AG04450 (cell line): ENCODE measurements at regions not wholly inside any gene's neighbourhood (a gene's known extent, or its start where the extent isn't known, plus 50 kb on each side); places are given as distances from the start of the nearest gene placed in this dataset.

Experiments used
- CTCF ChIA-PET: fragments of 300-600, 350-600 bp; formaldehyde crosslinking; extraction: SDS; loops from one replicate; lab custom pipeline; 2022; ENCODE audit warnings: antibody characterized with exemption, inconsistent platforms; lab: Charles Lee
- POLR2A ChIA-PET: fragments of 350-600 bp; formaldehyde crosslinking; extraction: SDS; loops from one replicate; lab custom pipeline; 2021; ENCODE audit warnings: antibody characterized with exemption, inconsistent platforms; lab: Yijun Ruan, JAX
- DNase-seq: peaks from one replicate; pipeline ENCODE4 v3.0.0-alpha.2; 2011; ENCODE audit warnings: low read depth, low spot score
- H3K27ac ChIP-seq: one replicate; pipeline ENCODE4 v1.5.1; 2012; ENCODE audit warnings: low read depth, low read length, control low read depth
- H3K27me3 ChIP-seq: one replicate; pipeline ENCODE4 v1.6.0; 2012; ENCODE audit warnings: low read length; ENCODE audit not compliant: control insufficient read depth, insufficient read depth
- H3K4me3 ChIP-seq: 2 replicates; pipeline ENCODE4 v1.5.1; 2011; ENCODE audit warnings: mild to moderate bottlenecking, low read depth, low read length, control low read depth
- H3K9me3 ChIP-seq: 2 replicates; pipeline ENCODE4 v1.5.1; 2012; ENCODE audit warnings: low read length; ENCODE audit not compliant: control insufficient read depth, insufficient read depth
- CTCF ChIP-seq: IDR thresholded peaks from 2 replicates; pipeline ENCODE4 v1.5.1; 2011; ENCODE audit warnings: low read depth, low read length, control low read depth, inconsistent platforms

- H3K9me3 ChIP-seq = no peaks in the 10 kb centered on the region
- no peak for TF ChIP-seq CTCF
- H3K27ac ChIP-seq = no peak overlapping the region
- DNase-seq = no peak
- POLR2A ChIA-PET = interaction anchor here (0.5 to 5.1 kb wide), 6 partner anchors 9 to 604 kb away, joined by 3 to 47 read pairs (median 6); no protein-coding TSS in a partner anchor
- no peaks in the 10 kb centered on the region for H3K27me3 ChIP-seq
- H3K4me3 ChIP-seq = peak overlapping the region; percentile 59
- CTCF ChIA-PET = interaction anchor here (0.5 to 2.2 kb wide), 4 partner anchors 11 to 145 kb away, joined by 3 to 13 read pairs (median 5); no protein-coding TSS in a partner anchor
These were observed 174.5 kb upstream of the KLF14 start for GRCh38 chr7:130908345-130909160.

GRCh38 chr7:130909161-130909836 is 175.3 kb upstream of the KLF14 start:
- DNase-seq = no peak
- no peaks in the 10 kb centered on the region for H3K27me3 ChIP-seq
- H3K9me3 ChIP-seq = no peaks in the 10 kb centered on the region
- ChIA-PET CTCF (interaction anchor here (0.5 kb wide), 1 partner anchor 12 kb away, joined by 3 read pairs; no protein-coding TSS in a partner anchor), POLR2A (interaction anchor here (0.5 to 5.1 kb wide), 5 partner anchors 9 to 604 kb away, joined by 3 to 47 read pairs (median 7); no protein-coding TSS in a partner anchor)
- TF ChIP-seq CTCF = no peak
- peak overlapping the region; percentile 59 for H3K4me3 ChIP-seq
- peak overlapping the region; percentile 80 for H3K27ac ChIP-seq

GRCh38 chr7:130909881-130910672 is 176.1 kb upstream of the KLF14 start:
- no peak for TF ChIP-seq CTCF
- ChIA-PET CTCF (interaction anchor here (0.6 kb wide), 1 partner anchor 13 kb away, joined by 3 read pairs; no protein-coding TSS in a partner anchor), POLR2A (interaction anchor here (1.1 to 5.1 kb wide), 6 partner anchors 8 to 50 kb away, joined by 3 to 47 read pairs (median 8); no protein-coding TSS in a partner anchor)
- no peaks in the 10 kb centered on the region for H3K9me3 ChIP-seq
- peak overlapping the region; percentile 59 for H3K4me3 ChIP-seq
- no peaks in the 10 kb centered on the region for H3K27me3 ChIP-seq
- H3K27ac ChIP-seq = peak overlapping the region; percentile 80
- DNase-seq = no peak

- no peak for TF ChIP-seq CTCF
- Histone ChIP-seq H3K4me3 (peak overlapping the region; percentile 59), H3K9me3 (no peaks in the 10 kb centered on the region), H3K27me3 (no peaks in the 10 kb centered on the region), H3K27ac (peak overlapping the region; percentile 97)
- no peak for DNase-seq
- ChIA-PET CTCF (interaction anchor here (0.5 to 3.0 kb wide), 4 partner anchors 15 to 129 kb away, joined by 3 to 29 read pairs (median 6); no protein-coding TSS in a partner anchor), POLR2A (interaction anchor here (1.1 to 5.1 kb wide), 6 partner anchors 8 to 49 kb away, joined by 3 to 47 read pairs (median 18); no protein-coding TSS in a partner anchor)
These were observed 177.2 kb upstream of the KLF14 start for GRCh38 chr7:130910949-130911944.
